A204.1 (cell line): ENCODE measurements at regions not wholly inside any gene's neighbourhood (a gene's known extent, or its start where the extent isn't known, plus 50 kb on each side); places are given as distances from the start of the nearest gene placed in this dataset.
"Not testable (repeated sequence)": the region's sequence is repeated elsewhere in the genome, so short reads cannot be mapped to it uniquely, and the experiment has no call there.

ENCODE experiments used
- FAIRE-seq: peaks from 2 replicates; lab custom pipeline; 2012; peaks lifted over from hg19 to GRCh38; lab: Jason Lieb, UNC

- FAIRE-seq = no peak
These were observed 180.2 kb downstream of the TFAP2B start for GRCh38 chr6:50998905-50999304.

DNA sequence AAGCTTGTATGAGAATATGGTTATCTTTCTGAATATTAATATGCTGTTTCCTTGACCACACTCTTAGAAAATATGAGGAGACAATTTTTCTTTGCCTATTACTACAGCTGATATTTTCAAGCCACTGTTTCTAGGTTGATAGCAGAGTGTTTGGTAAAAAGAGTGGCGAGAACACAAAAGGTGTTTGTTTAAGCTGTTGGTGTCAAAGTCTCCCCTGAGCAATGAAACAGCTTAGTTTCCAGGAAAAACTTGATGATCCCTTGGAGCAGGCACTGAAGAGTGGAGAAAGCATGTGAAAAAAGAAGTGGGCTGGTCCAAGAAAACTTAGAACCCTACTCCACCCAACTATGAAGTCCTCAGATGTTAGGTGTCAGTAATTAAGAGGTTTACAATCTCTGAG is 182.7 kb downstream of the TFAP2B start:
- FAIRE-seq = no peak

DNA sequence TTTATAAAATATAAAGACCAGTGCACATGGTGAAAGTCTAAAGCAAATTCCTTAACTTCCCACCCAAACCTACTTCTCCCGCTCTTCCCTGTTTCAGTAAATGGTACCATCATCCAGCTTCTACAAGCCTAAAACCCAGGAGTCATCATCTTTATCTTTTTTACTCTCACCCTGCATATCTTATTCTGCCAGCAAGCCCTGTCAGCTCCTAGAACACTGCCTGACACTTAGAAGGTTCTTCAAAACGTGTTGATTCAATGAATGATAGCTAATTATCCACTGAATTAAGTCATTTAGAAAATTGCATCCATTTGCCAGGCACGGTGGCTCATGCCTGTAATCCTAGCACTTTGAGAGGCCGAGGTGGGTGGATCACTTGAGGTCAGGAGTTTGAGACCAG is 185.7 kb downstream of the TFAP2B start:
- FAIRE-seq = no peak

DNA sequence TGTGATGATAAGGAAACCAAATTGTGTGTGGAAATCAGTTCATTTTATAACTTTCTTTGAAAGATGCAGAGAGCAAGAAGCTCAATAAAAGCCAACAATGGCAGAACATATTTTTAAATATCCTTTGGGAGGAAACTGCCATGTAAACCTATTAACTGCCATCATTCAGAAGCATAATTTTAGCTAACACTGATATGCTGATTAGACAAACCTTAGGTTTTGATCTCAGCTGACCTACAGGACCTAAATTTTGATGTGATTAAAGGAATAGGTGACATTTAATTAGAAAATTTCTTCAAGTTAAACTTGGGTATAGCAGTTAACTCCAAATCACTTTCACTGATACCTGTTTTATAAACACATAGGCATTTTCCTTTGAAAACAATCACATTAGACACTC is 187.1 kb downstream of the TFAP2B start:
- no peak for FAIRE-seq

GRCh38 chr6:51007237-51007636 is 188.6 kb downstream of the TFAP2B start:
- no peak for FAIRE-seq

DNA sequence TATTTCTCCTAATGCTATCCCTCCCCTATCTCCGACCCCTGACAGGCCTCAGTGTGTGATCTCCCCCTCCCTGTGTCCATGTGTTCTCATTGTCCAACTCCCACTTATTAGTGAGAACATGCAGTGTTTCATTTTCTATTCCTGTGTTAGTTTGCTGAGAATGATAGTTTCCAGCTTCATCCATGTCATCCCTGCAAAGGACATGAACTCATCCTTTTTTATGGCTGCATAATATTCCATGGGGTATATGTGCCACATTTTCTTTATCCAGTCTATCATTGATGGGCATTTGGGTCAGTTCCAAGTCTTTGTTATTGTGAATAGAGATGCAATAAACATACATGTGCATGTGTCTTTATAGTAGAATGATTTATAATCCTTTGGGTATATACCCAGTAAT is 190.0 kb downstream of the TFAP2B start:
- not testable (repeated sequence) for FAIRE-seq

DNA sequence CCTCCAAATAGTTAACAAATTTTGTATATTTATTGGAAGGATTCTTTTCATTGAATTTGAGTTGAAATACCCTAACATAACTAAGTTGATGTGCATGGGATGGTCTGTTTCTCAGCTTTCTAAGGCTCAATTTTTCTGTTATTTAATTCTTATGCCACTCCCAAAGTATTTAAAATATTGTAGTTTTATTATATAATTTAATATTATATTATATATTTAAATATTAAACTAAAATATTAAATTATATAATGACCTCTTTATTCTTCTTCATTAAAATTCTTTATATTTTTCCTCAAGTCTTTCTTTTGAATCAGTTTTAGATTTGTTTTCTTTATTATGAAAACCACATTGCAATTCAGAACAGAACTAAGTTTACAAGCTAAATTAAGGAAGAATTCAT is 194.7 kb downstream of the TFAP2B start:
- peak; percentile 70 for FAIRE-seq

DNA sequence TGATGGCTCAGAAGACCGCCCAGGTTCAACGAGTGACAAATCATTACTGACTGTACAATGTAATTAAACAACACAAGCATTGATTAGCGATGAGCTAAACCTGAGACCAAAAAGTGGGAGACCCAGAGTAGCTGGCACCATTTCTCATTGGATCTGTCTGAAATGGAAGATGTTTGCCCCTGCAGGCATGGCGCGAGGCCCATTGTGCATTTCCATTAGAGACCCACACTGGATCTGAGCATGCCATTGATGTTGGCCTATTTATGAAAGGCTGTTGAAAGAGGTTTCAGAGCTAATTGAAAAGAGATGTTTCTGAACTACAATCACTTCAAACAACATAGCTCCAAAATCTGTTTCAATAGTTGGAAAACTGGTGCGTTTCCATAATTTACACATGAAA is 196.7 kb downstream of the TFAP2B start:
- no peak for FAIRE-seq

DNA sequence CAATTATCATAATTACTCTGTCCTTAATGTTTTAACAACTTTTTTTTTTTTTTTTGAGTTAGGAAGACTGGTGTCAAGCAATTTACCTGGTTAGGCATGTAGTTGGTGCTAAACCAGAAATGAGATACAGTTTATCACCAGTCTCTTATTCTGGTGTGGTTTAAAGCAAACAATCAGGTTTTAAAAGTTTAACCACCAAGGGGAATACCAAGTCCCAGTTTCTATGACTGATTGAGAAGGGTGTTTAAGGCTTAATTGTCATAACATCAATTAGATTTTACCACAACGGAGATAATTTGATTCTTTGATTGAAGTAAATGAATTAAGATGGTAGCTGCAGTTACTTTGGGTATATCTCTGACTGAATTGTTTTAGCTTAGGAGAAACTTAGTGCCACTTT is 197.8 kb downstream of the TFAP2B start:
- FAIRE-seq = no peak

- no peak for FAIRE-seq
These were observed 201.1 kb downstream of the TFAP2B start for GRCh38 chr6:51019806-51020205.

DNA sequence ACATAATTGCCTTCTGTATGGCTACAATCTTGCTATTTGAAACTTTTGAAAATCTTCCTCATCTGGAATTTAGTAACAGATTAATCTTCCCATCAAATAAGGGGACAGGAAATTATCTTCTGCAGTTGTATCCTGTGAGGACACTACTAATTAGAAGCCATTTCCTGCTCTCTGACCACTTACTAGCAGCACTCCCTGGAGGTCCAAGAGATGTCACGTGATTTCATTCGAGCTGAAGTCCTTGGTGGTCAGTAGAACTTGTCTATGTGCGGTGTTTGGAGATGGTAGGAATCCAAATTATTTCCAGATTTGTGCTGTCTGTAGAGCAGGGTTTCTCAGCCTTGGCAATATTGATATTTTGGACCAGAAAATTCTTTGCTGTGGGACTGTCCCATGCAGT is 202.5 kb downstream of the TFAP2B start:
- no peak for FAIRE-seq

DNA sequence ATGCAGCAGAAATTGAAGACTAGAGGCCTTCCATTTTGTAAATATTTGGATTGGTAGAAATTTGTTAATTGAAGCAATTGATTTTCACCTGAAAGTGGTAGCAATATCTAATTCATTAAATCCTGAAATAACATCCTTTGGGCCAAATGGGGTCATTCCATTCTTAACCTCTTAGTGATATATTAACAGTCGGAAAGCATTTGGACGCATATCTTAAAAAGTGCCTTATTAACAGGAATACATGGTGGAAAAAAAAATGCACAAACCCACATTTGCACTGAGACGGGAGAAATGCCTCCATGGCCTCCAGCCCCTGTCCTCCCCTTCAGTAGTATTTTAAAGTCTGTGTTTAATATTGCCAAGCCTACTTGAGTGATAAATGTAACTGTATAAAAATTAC is 205.5 kb downstream of the TFAP2B start:
- FAIRE-seq = no peak

DNA sequence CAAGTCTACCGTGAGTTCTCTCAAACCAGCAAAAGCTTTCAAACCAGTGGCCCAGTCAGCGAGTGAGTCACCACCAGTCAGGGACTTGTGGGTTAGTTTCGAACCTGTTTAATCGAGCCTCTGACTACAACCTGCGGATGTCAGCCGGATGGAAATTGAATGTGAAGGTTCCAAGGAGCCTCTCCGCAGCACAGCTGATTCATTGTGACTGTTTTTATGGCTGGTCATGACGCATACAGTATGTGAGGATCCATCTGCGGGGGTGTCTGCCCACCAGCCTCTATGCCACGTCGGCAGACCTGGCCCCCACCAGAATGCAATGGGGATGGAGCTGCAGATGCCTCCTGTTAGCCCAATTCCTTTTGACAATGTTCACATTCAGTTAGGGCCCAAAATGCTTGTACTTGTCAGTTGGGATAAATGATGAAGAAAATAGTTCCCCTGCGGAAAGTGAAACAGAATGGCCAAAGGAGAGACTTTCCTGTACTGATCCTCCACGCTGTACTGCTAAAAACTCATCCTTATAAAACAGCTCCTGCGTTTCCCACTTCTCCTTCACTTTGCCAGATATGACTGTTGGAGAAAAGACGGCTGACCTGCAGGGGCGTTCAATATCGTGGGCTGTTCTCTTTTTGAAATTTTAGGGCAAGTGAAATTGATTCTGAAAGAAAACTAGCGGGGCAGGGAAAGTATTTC is 206.6 kb downstream of the TFAP2B start:
- FAIRE-seq = no peak

DNA sequence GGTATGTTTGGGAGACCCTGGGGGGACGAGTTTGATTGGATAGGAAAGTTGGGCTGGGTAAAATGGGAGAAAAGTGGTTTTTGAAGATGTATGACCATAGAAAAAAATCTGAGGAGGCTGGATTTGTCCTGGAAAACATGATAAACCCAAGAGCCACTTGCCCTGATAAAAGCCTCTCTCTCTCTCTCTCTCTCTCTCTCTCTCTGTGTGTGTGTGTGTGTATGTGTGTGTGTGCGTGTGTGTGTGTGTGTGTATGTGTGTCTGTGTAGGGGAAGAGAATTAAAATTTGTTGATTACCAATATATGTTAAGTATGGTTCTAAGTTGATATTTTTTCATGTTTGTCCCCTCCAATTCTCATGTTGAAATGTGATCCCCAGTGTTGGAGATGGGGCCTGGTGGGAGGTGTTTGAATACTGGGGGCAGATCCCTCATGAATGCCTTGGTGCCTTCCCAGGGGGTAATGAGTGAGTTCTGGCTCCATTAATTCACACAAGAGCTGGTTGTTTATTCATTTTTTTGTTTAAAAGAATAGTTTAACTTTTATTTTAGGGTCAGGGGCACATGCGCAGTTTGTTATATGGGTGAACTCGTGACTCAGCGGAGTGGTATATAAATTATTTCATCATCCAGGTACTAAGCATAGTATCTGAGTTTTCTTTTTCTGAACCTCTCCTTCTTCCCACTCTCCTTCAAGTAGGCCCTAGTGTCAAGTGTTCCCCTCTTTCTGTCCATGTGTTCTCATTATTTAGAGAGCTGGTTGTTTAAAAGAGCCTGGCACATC is 208.8 kb downstream of the TFAP2B start:
- no peak for FAIRE-seq

GRCh38 chr6:51028276-51028675 is 209.6 kb downstream of the TFAP2B start:
- no peak for FAIRE-seq

DNA sequence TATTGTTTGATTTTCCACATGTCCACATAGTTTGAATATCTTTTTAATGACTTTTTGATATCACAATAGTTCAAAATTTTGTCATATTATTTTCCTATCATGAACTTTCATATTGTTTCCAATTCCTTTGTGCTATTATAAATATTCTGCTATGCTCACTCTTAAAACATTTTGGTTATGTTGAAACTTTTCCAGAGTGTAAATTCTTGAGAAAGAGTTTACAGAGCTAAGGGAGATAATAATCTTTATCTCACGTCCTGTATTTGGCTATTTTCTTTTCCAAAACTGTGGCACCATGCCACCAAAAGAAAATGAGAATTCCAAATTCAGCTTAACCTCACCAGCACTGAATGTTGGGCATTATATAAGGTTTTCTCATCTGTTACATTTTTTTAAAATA is 210.9 kb downstream of the TFAP2B start:
- FAIRE-seq = no peak

DNA sequence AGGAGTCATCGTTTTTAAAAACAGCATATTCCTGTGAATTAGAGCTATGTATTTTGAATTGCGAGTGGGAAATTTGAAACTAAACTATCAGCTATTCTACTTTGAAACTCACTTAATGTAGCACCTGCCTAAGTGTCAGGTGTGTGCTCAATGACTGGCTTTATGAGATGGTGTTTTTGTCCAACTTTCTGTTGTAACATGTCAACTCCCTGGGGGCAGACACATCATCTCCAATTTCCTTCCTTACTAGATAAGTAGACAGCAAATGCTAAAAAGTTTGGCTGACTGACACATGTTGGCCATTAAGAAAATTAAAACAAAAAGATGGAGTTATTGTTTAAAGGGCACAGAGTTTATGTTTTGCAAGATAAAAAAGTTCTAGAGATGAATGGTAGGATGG is 226.9 kb downstream of the TFAP2B start:
- no peak for FAIRE-seq

DNA sequence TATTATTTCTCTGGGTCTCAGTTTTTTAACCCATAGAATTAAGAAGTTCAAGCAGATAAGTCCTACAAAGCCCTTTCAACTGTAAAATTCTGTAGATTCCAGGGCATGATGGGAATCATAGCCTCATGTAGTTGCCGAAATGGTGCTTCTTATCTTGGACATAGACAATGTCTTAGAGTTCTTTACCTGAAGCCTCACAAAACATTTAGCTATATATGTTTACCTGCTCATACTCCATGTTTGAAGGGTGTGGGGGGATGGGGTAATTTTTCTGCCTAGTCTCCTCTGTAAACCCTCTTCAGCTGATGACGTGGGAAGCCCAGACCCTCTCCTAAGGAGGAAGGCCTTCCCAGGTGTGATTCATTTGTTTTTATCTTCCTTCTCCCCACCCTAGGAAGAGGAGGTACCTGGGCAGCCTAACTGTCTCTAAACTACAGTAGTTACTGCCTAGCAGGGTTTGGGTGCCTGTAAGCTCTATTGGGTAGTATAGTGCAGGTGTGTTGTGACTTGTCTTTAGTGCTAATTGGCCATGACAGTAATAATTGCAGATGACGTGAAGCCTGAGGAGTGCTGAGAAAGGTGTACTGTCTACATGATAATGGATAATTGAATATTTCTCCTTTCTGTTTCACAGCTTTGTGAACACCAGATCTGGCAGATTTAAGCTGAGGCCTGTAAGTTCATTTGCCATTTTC is 230.8 kb downstream of the TFAP2B start:
- FAIRE-seq = no peak

- FAIRE-seq = no peak
These were observed 231.6 kb downstream of the TFAP2B start for GRCh38 chr6:51049983-51050877.

DNA sequence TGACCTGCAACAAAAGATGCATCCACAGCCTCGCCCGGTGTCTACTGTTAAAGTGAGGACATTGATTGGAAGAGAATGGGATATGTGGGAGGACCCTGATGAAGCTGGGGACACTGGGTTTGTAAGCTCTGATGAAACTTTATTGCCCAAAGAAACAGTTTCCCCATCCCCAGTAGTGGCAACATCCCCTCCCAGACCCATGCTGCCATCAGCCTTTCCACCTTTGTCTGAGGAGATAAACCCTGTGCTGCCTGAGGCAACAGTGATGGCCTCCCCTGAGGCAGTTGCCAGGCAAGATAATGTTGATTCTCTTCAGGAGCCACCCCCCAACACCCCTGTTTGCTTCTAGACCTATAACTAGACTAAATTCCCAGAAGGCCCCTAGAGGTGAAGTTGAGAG is 234.0 kb downstream of the TFAP2B start:
- not testable (repeated sequence) for FAIRE-seq

DNA sequence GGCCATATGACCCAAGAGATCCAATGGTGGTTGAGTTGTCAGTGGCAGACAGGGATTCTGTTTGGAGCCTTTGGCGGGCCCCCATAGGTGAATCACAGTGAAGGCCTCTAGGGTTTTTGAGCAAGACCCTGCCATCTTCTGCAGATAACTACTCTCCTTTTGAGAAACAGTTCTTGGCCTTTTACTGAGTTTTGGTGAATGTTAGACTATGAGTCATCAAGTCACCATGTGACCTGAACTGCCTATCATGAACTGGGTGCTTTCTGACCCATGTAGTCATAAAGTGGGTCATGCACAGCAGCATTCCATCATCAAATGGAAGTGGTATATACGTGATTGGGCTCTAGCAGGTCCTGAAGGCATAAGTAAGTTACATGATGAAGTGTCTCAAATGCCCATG is 236.6 kb downstream of the TFAP2B start:
- FAIRE-seq = not testable (repeated sequence)

- FAIRE-seq = no peak
These were observed 238.6 kb downstream of the TFAP2B start for GRCh38 chr6:51057296-51057695.
